ENCODE measurements at regions not wholly inside any gene's neighbourhood (a gene's known extent, or its start where the extent isn't known, plus 50 kb on each side); places are given as distances from the start of the nearest gene placed in this dataset.
A peak's percentile ranks its signal among the peaks of the same experiment; 100 is the strongest.

- Histone ChIP-seq H3K9ac (ENCODE audit: insufficient read depth, low read depth, low read length) (no peak overlapping the region), H2AFZ (ENCODE audit: low read length) (no peak overlapping the region)
- POLR2A ChIA-PET, result no interaction called here
Measured at GRCh38 chr21:30044447-30045064, 104.8 kb upstream of the GRIK1 start.

More at GRCh38 chr21:30044447-30045064, 104.8 kb upstream of the GRIK1 start:
- no peak for ATAC-seq
- BruUV-seq (replicated peaks), result no TSS peak
- 27% methylated on average over 3 of the region's 3 CpGs for WGBS (ENCODE audit: low lambda C conversion rate)
- H3K4me1 ChIP-seq (ENCODE audit: insufficient read depth, low read length), result no peaks in the 10 kb centered on the region
- FAIRE-seq, result no peak
- no peaks in the 10 kb centered on the region for H3K27me3 ChIP-seq (ENCODE audit: control insufficient read depth in 1 of 2, insufficient read depth in 2 of 2, low read length in 2 of 2)
- CTCF ChIA-PET (ENCODE audit: low intra/inter-chr PET ratio, low total read pairs), result interaction anchor here (1.7 kb wide), 1 partner anchor 1042 kb away, joined by 8 read pairs; no protein-coding TSS in a partner anchor
- no peak overlapping the region for H3K4me3 ChIP-seq (replicated peaks in 1 of 3; ENCODE audit: insufficient read depth in 1 of 3, low read depth in 2 of 3, low read length in 3 of 3)
- H3K79me2 ChIP-seq (ENCODE audit: insufficient read depth, low read length), result no peaks in the 10 kb centered on the region
- no peak for TF ChIP-seq GPBP1L1 (CRISPR knock-in tag; IDR thresholded peaks at IDR 0.05)
- TF ChIP-seq STAG1 (CRISPR knock-in tag; IDR thresholded peaks at IDR 0.05), result peak; percentile 11; the same call in 1 of the 2 replicates
- TF ChIP-seq ZHX1 (CRISPR knock-in tag; IDR thresholded peaks at IDR 0.05; ENCODE audit: low read depth), result no peak
- peak; percentile 37 for TF ChIP-seq CTCF (CRISPR knock-in tag; IDR thresholded peaks at IDR 0.05)
- no peaks in the 10 kb centered on the region for H4K20me1 ChIP-seq (ENCODE audit: insufficient read depth, low read length)
- H3K4me2 ChIP-seq (ENCODE audit: low read depth, low read length), result no peak overlapping the region
- no peak overlapping the region for H3K27ac ChIP-seq (ENCODE audit: extremely low read length, insufficient read depth, low read length)
- DNase-seq (ENCODE audit: low spot score), result peak; percentile 1
- no peaks in the 10 kb centered on the region for H3K36me3 ChIP-seq (replicated peaks in 1 of 2; ENCODE audit: control insufficient read depth in 1 of 2, insufficient read depth in 2 of 2, low read length in 2 of 2)
- in situ Hi-C loops (cut with HindIII; ENCODE audit: extremely low pct_ligation_motif_present, low pct_unique_long_range_greater_than_20kb) (loop anchor here (25.0 kb wide), 1 partner anchor 1043 kb away; no protein-coding TSS in a partner anchor), intact Hi-C loops (cut with micrococcal nuclease; ENCODE audit: unreplicated experiment) (no loop called here)
- H3K9me3 ChIP-seq (ENCODE audit: low read length), result peaks cover 61% of the 10 kb centered on the region
